ENCODE measurements at regions not wholly inside any gene's neighbourhood (a gene's known extent, or its start where the extent isn't known, plus 50 kb on each side); places are given as distances from the start of the nearest gene placed in this dataset.

DNA sequence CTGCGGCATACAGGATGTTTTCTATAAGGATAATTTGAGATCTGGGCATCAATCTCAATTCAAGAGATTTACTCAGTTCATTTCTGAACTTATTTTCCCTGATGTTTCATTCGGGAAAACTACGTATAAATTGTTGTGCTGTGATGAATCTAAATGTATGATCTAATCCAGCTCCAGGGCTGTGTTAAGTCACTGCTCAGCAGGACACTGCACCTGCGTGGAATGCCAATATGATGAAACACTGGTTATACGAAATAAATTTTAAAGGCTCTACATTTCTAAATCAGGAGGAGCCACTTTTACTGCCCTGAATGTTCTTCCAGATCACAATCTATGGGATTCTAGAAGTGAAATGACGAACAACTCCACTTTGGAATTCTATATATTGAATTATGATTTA is 259.0 kb downstream of the HNMT start:
- TF ChIP-seq, protein P1, sequence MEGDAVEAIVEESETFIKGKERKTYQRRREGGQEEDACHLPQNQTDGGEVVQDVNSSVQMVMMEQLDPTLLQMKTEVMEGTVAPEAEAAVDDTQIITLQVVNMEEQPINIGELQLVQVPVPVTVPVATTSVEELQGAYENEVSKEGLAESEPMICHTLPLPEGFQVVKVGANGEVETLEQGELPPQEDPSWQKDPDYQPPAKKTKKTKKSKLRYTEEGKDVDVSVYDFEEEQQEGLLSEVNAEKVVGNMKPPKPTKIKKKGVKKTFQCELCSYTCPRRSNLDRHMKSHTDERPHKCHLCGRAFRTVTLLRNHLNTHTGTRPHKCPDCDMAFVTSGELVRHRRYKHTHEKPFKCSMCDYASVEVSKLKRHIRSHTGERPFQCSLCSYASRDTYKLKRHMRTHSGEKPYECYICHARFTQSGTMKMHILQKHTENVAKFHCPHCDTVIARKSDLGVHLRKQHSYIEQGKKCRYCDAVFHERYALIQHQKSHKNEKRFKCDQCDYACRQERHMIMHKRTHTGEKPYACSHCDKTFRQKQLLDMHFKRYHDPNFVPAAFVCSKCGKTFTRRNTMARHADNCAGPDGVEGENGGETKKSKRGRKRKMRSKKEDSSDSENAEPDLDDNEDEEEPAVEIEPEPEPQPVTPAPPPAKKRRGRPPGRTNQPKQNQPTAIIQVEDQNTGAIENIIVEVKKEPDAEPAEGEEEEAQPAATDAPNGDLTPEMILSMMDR (conservative IDR thresholded peaks at IDR 0.05), result no peak
- TF ChIP-seq EZH2 (IDR thresholded peaks at IDR 0.05; ENCODE audit: low read depth), result no peak
